ENCODE measurements at regions not wholly inside any gene's neighbourhood (a gene's known extent, or its start where the extent isn't known, plus 50 kb on each side); places are given as distances from the start of the nearest gene placed in this dataset.

- TF ChIP-seq EP300 (IDR thresholded peaks at IDR 0.05; ENCODE audit: borderline replicate concordance), result no peak
- no peak for TF ChIP-seq CEBPB (IDR thresholded peaks at IDR 0.05)
- TF ChIP-seq YY1 (IDR thresholded peaks at IDR 0.05; ENCODE audit: low read depth), result no peak
- no peak for TF ChIP-seq TAF1 (IDR thresholded peaks at IDR 0.05; ENCODE audit: low read depth)
- TF ChIP-seq ZBTB7A (IDR thresholded peaks at IDR 0.05; ENCODE audit: low read depth), result no peak
- TF ChIP-seq, protein P1, sequence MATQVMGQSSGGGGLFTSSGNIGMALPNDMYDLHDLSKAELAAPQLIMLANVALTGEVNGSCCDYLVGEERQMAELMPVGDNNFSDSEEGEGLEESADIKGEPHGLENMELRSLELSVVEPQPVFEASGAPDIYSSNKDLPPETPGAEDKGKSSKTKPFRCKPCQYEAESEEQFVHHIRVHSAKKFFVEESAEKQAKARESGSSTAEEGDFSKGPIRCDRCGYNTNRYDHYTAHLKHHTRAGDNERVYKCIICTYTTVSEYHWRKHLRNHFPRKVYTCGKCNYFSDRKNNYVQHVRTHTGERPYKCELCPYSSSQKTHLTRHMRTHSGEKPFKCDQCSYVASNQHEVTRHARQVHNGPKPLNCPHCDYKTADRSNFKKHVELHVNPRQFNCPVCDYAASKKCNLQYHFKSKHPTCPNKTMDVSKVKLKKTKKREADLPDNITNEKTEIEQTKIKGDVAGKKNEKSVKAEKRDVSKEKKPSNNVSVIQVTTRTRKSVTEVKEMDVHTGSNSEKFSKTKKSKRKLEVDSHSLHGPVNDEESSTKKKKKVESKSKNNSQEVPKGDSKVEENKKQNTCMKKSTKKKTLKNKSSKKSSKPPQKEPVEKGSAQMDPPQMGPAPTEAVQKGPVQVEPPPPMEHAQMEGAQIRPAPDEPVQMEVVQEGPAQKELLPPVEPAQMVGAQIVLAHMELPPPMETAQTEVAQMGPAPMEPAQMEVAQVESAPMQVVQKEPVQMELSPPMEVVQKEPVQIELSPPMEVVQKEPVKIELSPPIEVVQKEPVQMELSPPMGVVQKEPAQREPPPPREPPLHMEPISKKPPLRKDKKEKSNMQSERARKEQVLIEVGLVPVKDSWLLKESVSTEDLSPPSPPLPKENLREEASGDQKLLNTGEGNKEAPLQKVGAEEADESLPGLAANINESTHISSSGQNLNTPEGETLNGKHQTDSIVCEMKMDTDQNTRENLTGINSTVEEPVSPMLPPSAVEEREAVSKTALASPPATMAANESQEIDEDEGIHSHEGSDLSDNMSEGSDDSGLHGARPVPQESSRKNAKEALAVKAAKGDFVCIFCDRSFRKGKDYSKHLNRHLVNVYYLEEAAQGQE (IDR thresholded peaks at IDR 0.05; ENCODE audit: low read depth), result no peak
Observed at GRCh38 chr20:57007171-57007540, 259.3 kb downstream of the BMP7 start.

DNA sequence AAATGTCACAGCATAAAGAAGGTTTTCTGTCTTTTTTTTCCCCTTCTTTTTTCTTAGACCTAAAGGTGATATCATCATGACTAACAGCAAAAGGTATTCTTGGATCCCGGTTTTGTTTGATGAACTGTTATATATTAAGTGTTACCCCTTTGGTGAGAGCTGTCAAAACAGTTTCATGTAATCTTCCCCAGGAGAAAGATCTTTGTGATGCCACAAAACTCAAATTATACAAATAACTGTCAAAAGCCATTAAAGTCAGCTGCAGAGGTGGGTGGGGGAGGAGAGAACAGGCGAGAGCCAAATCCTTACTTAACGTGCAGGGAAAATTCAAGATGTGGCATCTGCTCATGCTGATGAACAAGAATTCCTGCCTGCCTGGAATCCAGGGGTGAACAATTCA lies 258.2 kb downstream of the BMP7 start:
- TF ChIP-seq, protein P1 (IDR thresholded peaks at IDR 0.05; ENCODE audit: low read depth), result no peak
- TF ChIP-seq, protein P2, sequence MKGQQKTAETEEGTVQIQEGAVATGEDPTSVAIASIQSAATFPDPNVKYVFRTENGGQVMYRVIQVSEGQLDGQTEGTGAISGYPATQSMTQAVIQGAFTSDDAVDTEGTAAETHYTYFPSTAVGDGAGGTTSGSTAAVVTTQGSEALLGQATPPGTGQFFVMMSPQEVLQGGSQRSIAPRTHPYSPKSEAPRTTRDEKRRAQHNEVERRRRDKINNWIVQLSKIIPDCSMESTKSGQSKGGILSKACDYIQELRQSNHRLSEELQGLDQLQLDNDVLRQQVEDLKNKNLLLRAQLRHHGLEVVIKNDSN (IDR thresholded peaks at IDR 0.05), result no peak

GRCh38 chr20:57009355-57009754 lies 257.1 kb downstream of the BMP7 start:
- no peak for TF ChIP-seq YY1 (IDR thresholded peaks at IDR 0.05; ENCODE audit: low read depth)
- TF ChIP-seq NFIC (IDR thresholded peaks at IDR 0.05), result no peak
- no peak for TF ChIP-seq TCF12 (IDR thresholded peaks at IDR 0.05; ENCODE audit: low read depth)
- TF ChIP-seq, protein P2 (IDR thresholded peaks at IDR 0.05), result no peak
- TF ChIP-seq EP300 (IDR thresholded peaks at IDR 0.05; ENCODE audit: borderline replicate concordance), result no peak
- no peak for TF ChIP-seq FOXM1 (IDR thresholded peaks at IDR 0.05; ENCODE audit: borderline replicate concordance, low read depth)
- TF ChIP-seq RAD21 (IDR thresholded peaks at IDR 0.05; ENCODE audit: low read depth), result no peak
- no peak for TF ChIP-seq CREB1 (IDR thresholded peaks at IDR 0.05; ENCODE audit: low read depth)
- TF ChIP-seq TAF1 (IDR thresholded peaks at IDR 0.05; ENCODE audit: low read depth), result no peak
- TF ChIP-seq, protein P1 (IDR thresholded peaks at IDR 0.05; ENCODE audit: low read depth), result no peak
- TF ChIP-seq, protein P3, sequence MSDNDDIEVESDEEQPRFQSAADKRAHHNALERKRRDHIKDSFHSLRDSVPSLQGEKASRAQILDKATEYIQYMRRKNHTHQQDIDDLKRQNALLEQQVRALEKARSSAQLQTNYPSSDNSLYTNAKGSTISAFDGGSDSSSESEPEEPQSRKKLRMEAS (IDR thresholded peaks at IDR 0.05), result no peak
- TF ChIP-seq EGR1 (IDR thresholded peaks at IDR 0.05), result no peak
- no peak for TF ChIP-seq TEAD4 (IDR thresholded peaks at IDR 0.05)

GRCh38 chr20:57009775-57010174 lies 256.7 kb downstream of the BMP7 start:
- TF ChIP-seq FOXM1 (IDR thresholded peaks at IDR 0.05; ENCODE audit: borderline replicate concordance, low read depth), result no peak
- TF ChIP-seq TAF1 (IDR thresholded peaks at IDR 0.05; ENCODE audit: low read depth), result no peak
- no peak for TF ChIP-seq EP300 (IDR thresholded peaks at IDR 0.05; ENCODE audit: borderline replicate concordance)
- TF ChIP-seq YY1 (IDR thresholded peaks at IDR 0.05; ENCODE audit: low read depth), result no peak
- TF ChIP-seq CREB1 (IDR thresholded peaks at IDR 0.05; ENCODE audit: low read depth), result no peak
- TF ChIP-seq, protein P3 (IDR thresholded peaks at IDR 0.05), result no peak

GRCh38 chr20:57012691-57013090 lies 253.8 kb downstream of the BMP7 start:
- TF ChIP-seq TCF12 (IDR thresholded peaks at IDR 0.05; ENCODE audit: low read depth) (no peak), TAF1 (IDR thresholded peaks at IDR 0.05; ENCODE audit: low read depth) (no peak), FOXM1 (IDR thresholded peaks at IDR 0.05; ENCODE audit: borderline replicate concordance, low read depth) (no peak), RAD21 (IDR thresholded peaks at IDR 0.05; ENCODE audit: low read depth) (no peak), ZBTB7A (IDR thresholded peaks at IDR 0.05; ENCODE audit: low read depth) (no peak), NFIC (IDR thresholded peaks at IDR 0.05) (no peak), EGR1 (IDR thresholded peaks at IDR 0.05) (no peak), CEBPB (IDR thresholded peaks at IDR 0.05) (no peak), EP300 (IDR thresholded peaks at IDR 0.05; ENCODE audit: borderline replicate concordance) (no peak), YY1 (IDR thresholded peaks at IDR 0.05; ENCODE audit: low read depth) (no peak), TEAD4 (IDR thresholded peaks at IDR 0.05) (no peak)
- TF ChIP-seq, protein P3 (IDR thresholded peaks at IDR 0.05), result no peak

Measured in Ishikawa (cell line).